GM19395 (cell line): ENCODE measurements at regions not wholly inside any gene's neighbourhood (a gene's known extent, or its start where the extent isn't known, plus 50 kb on each side); places are given as distances from the start of the nearest gene placed in this dataset.

Experiments
- ATAC-seq: cut with Tn5 transposase; IDR thresholded peaks from one replicate; pipeline ENCODE4 v1.9.1; 2021; ENCODE audit warnings: mild to moderate bottlenecking, moderate library complexity; ENCODE audit not compliant: unreplicated experiment

DNA sequence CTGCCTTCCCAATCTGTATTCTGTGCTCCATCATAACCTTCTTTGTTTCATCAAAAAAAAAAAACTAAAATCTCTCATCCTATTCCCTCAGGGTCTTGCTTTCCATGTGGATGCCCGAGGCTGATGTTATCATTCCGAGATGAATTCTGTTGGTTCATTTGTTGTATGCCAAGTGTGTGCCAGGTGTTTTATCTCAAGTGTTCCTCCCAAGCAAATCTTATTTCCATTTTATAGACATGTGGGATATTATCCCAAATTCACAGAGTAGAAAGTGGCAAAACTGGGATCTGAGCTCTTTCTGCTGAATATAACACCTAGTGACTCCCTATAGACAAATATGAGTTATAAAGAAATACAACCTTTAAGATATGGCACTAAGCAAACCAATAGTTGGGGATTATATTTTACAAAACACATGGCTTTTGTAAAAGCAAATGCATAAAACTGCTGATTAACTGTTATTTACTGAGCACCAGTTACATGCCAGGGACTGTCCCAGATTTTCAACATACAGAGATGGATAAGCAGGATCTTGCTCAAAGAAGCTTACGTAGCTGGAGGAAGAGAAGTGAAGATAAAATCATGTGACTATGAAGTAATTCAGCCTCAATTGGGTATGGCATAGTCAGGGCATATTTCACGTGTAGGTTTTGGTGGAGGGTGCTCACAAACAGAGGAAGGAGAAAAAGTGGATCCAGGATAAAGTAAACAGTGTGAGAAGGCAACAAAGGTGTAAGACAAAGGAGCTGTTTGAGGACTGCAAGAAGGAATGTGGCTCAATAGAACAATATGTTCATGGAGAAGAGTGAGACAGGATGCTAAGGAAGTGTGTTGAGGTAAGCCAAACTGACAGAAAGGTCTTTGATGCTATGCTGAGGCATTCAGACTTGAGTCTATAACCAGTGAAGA lies 143.3 kb upstream of the ADAMTSL1 start:
- ATAC-seq: no peak

DNA sequence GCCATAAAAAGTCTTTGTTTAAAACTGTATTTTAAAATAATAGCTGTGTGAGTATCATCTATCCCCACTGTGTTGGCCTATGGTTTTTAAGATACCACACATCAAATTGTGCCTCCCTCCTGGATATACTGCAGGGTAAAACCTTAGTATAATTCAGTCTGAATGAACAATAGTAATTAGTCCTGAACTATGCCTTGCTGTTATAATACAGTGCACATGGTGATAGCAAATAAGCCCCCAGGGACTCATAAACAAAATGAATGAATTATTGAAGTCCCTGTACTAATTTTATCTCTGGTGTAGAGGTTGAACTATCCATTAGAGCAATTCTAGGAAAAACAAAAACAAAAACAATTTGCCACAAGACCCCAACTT lies 142.7 kb upstream of the ADAMTSL1 start:
- no peak for ATAC-seq

DNA sequence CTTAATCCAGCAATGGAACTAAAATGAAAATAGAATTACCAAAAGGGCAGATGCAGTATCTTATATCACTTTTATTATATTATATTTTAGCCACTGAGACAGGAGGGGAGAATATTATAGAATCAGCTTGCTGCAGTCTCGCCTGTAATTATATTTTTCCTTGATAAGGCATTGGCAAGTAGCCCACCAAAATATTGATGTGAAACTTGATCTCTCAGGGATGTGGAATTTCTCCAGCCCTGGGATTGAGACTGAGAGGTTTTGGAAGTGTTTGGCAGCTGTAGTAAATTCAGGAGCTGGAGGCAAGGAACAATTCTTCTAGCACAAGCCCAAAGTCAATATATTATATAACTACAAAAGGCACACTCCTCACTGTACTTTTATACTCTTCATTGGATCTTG lies 142.1 kb upstream of the ADAMTSL1 start:
- no peak for ATAC-seq

DNA sequence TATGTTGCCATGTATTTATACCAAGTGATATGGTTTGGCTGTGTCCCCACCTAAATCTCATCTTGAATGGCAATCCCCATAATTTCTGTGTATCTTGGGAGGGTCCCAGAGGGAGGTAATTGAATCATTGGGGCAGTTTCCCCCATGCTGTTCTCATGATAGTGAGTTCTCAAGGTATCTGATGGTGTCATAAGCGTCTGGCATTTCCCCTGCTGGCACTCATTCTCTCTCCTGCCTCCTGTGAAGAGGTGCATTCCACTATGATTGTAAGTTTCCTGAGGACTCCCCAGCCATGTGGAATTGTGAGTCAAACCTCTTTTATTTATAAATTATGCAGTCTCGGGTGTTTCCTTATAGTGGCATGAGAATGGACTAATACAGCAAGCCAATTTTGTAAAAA lies 140.8 kb upstream of the ADAMTSL1 start:
- ATAC-seq: no peak

DNA sequence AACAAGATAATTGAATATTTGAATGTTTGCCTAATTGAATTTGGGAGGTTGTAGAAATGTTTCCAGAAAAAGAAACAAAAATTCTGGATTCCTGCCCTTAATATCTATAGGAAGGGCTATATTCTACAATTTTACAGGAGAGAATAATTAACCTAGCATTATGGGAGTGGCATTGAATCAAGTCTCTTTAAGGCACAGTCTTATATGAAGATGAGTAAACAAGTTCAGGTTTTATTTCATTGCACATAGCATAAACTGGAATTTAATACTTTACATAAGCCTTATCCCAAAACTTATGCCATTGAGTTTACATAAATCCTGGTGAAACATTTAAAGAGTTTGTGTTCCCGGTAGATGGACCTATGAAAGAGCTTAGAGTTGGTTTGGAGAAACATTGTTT lies 138.1 kb upstream of the ADAMTSL1 start:
- ATAC-seq: no peak

DNA sequence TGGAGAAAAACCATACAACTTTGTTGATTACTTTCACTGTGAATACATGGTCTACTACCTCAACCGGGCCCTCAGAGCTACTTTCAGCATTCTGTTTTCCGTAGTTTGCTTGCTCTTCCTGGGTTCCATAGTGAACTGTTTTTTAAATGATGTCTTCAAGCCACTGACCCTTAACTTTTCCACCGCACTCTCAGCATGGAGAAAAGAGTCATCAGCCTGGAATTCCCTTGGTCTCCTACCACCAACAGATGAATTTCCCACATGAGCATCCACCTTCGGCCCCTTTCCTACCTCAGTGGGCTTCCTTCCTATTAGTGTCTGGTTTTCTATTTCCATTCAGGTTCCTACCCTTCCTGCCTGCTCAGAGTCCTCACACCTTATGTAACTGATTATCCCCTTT lies 135.9 kb upstream of the ADAMTSL1 start:
- ATAC-seq: no peak

DNA sequence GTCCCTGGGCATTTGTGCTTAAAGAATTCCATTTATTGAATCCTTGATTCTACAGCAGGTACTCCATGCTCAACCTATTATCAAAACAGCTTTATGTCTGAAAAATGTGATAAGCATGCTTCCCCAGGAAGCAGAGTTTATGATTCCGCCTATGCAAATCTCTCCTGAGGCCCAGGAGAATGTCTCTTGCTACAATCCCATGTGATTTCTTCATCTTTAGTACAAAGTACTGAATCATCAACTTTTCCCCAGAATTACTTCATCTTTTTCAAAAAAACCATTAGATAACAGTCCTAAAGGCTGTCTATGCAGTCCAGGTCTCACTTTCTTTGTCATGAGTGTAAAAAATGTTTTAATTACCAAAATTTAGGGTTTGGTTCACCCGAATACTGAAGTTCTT lies 130.2 kb upstream of the ADAMTSL1 start:
- no peak for ATAC-seq

DNA sequence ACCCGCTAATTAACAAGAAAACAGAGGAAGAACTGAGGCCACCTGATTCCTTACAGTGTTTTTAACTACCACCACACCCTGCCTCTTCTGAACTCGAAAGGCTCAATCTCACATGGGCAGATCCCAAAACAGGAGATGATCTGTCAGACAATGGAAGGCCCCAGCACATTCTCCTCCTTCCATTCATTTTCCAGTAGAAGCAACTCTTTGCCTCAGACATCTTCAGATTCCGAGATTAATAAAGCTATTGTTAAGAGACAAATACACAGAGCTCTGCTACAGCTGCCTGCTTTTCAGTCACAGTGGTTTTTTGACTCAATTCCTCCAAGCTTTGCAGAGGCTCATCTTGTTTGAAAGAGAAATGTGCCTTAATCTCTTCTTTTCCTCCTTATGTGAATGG lies 127.2 kb upstream of the ADAMTSL1 start:
- no peak for ATAC-seq

DNA sequence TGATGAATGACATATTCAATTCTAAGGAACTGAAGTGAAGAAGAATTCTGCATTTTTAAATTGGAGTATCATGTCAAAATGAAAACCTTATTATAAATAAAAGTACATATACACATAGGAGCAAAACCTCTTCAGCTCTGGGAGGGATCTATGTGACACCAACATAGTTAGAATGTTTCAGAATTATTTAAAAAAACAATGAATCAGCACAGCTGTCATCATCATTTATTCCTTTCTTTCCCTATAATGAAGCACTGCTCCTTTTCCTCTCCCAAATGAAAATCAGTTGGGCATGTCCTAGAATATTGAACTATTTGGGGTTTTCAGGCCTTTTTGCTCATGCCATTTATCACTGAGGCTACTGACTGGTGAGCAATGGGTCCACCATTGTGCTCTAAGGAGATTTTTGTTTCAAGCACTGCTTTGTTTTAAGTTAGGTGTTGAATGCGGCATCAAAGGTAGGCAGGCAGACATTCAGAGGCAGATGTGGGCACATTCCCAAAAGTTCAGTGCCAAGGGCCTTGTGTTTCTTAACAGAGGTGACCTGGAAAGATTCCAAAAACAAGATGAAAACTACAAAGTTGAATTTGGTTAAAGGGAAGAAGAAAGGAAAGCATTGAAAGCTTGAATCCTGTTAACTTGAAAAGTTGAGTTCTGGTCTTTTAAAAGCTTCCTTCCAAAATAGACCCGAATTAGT lies 126.4 kb upstream of the ADAMTSL1 start:
- no peak for ATAC-seq

DNA sequence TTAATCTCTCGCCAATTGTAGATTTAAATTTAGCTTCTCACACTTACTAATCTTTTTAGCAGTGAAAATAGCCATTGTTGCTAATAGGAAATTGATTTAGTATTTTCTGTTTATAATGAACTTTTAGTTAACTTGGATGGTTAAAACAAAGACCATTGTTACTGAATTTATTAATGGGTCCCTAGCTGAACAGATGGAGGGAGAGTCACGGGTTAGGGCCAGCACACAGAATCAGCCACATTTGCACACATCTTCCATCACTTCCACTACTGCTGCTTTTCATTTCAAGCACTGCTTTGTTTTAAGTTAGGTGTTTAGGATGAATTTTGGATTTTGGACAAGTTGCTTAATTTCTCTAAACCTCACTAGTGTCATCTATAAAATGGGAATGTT lies 125.9 kb upstream of the ADAMTSL1 start:
- no peak for ATAC-seq

DNA sequence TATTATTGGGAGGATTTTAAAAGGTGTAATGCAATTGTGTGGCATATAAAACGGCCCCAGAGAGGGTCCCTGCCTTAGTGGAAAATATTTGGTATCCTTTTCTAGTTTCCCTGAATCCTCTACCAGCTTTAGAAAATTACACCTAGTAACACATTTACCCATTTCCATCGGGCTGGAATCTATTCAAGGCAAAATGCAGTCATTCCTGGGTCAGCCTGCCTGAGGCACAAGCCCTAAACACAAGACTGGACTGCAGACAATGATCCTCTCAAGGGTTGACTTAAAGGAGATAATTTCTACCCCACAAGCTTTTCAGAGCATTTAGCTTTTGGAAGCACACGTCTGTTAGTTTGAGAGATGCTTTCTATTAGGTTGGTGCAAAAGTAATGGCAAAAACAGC lies 124.4 kb upstream of the ADAMTSL1 start:
- no peak for ATAC-seq

DNA sequence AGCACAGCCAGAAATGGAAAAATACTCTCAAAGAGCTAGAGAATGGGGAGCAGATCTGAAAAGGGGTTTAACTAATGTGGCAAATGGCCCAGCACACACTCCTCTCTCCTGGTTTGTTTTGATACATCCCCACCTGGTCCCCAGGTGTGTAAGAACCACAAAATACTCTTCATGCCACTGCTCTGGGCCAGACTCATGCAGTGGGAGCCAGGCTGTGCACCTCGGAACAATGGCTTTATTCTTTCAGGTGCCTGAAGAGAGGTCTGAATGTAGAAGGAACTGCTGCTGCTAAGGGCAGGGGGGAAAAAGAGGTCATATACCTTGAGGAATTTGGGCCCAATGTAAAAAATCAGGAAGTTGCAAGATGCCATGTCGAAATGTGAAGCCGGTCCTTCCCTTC lies 123.9 kb upstream of the ADAMTSL1 start:
- no peak for ATAC-seq

DNA sequence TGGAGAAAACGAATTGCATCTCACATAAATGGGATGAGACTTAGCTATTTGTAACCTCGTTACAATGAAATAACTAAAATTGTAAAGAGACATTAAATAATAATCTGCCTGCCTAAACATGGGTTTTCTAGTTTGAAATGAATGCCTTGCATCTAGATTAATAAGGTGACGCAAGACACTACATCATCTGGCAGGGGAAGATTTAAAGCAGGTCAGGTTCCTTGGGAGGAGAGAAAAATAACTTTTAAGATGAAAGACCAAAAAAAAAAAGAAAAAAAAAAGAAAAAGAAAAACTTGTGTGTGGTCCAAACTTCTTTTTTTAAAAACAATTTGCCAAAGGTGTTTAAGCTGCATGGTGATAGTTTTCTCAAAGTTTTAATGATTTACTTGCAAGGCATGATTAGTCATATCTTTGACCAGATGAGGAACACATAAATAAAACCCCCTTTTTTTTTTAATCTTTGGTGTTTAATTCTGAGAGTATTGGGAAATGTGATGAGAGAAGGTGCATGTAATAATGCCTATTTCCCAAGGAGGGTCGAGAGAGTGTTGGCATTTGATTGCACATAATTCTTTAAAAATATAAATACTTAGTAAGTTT lies 122.9 kb upstream of the ADAMTSL1 start:
- ATAC-seq: no peak

DNA sequence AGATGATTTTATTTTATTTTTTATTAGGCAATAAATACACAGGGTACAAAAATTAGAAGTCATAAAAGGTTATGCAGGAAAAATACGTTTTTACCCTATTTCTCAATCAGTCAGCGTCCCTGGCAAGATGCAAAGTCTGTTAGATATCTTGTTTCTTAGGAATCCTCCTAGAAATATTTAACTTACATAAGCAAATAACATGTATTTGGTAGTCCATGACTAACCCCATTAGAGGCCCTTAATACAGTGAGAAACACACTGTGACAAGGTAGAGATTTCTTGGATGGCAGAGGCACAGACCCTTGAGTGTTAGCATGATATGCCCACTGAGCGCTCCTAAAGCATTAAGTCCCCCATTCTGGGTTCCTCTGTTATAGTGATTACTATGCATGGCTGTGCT lies 121.2 kb upstream of the ADAMTSL1 start:
- ATAC-seq: no peak

DNA sequence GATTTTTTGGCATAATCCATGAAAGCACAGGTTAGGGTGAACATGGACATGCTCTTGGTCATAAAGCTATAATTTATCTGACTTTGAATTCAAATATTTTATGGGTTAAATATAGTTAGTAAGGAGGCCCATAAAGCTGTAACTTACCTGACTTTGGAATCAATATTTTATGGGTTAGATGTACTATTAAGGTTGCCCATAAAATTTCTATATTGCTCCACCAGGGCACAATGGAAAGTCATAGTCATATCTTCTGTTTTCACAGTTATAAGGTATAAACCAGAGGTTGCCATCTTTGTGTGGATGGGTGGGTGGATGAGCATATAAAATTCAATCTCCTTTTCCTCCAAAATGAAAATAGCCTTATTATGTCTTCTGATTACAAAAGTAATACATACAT lies 120.5 kb upstream of the ADAMTSL1 start:
- ATAC-seq: no peak

DNA sequence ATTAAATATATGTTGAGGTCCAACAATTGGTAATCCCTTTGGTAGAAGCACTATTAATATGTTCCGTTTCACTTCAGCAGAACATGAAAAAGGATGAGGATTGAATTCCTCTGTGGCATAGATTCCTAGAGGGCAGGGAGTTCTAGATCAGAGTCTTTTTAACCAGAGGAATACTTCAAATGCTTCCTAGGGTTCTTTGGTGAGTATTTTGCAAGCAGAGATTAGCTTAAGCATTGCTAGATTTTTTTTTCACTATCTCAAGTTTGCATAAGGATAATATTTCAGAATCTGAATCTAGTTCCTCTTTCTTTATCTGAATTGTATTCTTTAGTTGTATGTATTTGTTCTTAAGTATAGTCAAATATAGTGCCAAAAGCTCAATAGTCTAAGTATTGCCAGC lies 116.6 kb upstream of the ADAMTSL1 start:
- ATAC-seq: no peak

DNA sequence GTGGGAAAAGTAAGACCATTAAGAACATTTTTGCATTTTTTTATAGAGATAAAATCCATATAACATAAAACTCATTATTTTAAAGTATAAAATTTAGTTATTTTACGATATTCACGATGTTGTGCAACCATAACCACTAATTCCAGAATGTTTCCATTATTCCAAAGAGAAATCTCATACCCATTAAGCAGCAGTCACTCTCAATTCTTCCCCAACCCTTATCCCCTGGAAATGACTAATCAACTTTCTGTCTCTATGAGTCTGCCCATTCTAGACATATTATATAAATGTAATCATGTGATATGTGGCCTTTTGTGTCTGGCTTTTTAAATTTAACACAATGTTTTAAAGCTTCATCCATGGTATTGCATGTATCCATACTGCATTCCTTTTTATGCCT lies 115.6 kb upstream of the ADAMTSL1 start:
- ATAC-seq: no peak

DNA sequence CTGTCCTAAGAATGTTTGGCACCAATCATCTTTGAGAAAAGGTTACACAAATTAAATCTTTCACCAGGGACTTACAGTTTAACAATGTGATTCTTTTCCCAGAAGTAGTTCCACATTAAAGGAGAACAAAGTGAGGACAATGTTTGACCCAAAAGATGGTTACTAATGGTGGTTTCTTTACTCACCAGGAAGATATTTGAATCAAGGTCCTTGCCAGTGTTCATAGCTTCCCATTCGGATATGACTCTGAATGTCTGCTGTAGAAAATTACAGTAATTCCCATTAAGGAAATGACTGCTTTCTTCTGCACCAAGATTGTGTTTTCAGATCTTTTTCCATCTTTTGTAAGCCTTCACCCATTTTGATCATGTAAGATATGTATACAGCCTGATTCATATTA lies 114.6 kb upstream of the ADAMTSL1 start:
- no peak for ATAC-seq

DNA sequence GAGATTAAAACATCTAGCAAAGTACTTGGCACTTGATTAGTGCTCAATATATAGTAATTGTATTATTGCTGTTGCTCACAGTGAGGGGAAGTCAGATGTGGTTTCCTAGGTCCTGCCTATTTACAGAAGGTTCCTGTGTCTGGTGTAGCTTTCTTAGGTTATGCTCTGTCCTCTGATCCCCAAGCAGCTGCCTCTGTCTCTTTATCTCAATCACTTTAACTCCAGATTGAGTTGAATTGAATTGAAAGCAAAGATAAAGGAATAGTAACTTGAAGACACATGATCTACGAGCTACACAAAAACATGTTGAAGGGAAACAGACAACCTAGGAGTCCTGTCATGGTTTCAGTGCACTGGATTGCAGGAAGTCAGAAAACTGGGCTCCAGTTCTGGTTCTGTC lies 113.9 kb upstream of the ADAMTSL1 start:
- ATAC-seq: no peak

DNA sequence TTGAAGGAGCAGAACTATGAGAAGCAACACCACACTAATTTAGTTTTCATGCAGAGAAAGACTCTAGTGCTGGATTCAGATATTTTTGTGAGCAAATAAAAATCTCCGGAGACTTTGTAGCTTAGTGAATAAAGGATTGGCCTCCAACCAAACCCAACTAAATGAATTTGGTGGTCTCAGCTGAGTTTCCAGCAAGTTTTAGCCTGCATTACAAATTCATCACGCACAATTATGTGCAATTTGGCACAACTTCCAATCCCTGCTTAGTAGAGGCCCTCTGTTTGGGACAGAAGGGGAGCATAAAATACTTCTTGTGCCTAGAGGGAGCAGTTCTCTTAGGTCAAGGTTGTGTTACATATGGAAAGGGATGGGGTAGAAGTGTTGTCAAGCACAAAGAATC lies 112.3 kb upstream of the ADAMTSL1 start:
- ATAC-seq: no peak

DNA sequence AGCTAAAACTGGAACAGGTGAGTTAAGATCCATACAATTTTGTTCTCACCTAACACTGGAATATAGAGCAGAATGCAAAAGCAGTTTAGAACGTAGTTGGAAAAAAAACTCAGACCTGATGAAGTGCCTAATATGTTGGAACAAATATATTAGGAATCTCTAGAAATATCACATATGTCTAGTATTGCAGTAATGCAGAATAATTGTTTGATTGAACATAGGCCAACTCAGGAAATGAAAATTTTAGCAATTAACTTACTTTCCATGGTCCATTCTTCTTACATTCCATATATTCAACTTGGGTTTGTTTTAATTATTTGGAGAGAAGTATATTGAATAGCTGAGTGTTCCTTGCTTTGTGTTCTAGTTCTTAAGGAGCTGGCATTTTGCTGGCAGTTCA lies 111.8 kb upstream of the ADAMTSL1 start:
- no peak for ATAC-seq
